OCI-LY7 (cell line): ENCODE measurements at regions not wholly inside any gene's neighbourhood (a gene's known extent, or its start where the extent isn't known, plus 50 kb on each side); places are given as distances from the start of the nearest gene placed in this dataset.

ENCODE experiments used
- BruUV-seq: library from RNA; stranded (reverse); fragments of 400-500 nt; replicated peaks from 2 replicates; lab custom pipeline; 2021; lab: Mats Ljungman, UMichigan
- CTCF ChIA-PET: fragments of 300-600 bp; sonication (Branson Sonifier 250); formaldehyde crosslinking; loops from one replicate; lab custom pipeline; 2022; ENCODE audit warnings: antibody characterized with exemption; ENCODE audit not compliant: unreplicated experiment; lab: Charles Lee
- POLR2A ChIA-PET: fragments of 300-600 bp; sonication (Branson Sonifier 250); formaldehyde crosslinking; loops from one replicate; lab custom pipeline; 2022; ENCODE audit warnings: antibody characterized with exemption; lab: Charles Lee
- DNase-seq: peaks from one replicate; pipeline ENCODE4 v3.0.0-alpha.2; 2015; ENCODE audit warnings: low spot score
- H2AFZ ChIP-seq: fragments of 200-600 bp; sonication (generic), shearing (Covaris generic); 2 replicates; pipeline ENCODE4 v1.6.1; 2014; ENCODE audit warnings: mild to moderate bottlenecking, antibody characterized with exemption, low read length, moderate library complexity
- H3K27ac ChIP-seq: fragments of 200-600 bp; sonication (generic); 2 replicates; pipeline ENCODE4 v1.5.1; 2014; ENCODE audit warnings: mixed run types, low read depth, mild to moderate bottlenecking, moderate library complexity, low read length, inconsistent platforms; ENCODE audit not compliant: poor library complexity, severe bottlenecking
- H3K36me3 ChIP-seq: fragments of 200-600 bp; sonication (generic); 2 replicates; pipeline ENCODE4 v1.6.1; 2014; ENCODE audit warnings: mild to moderate bottlenecking, antibody characterized with exemption, low read length, moderate library complexity, mixed read lengths; ENCODE audit not compliant: insufficient read depth
- H3K4me1 ChIP-seq: fragments of 200-600 bp; sonication (generic); 2 replicates; pipeline ENCODE4 v1.5.1; 2014; ENCODE audit warnings: mild to moderate bottlenecking, low read length; ENCODE audit not compliant: insufficient read depth, poor library complexity, severe bottlenecking
- H3K4me2 ChIP-seq: fragments of 200-600 bp; sonication (generic); 2 replicates; pipeline ENCODE4 v1.6.1; 2014; ENCODE audit warnings: mild to moderate bottlenecking, low read length
- H3K4me3 ChIP-seq: fragments of 200-600 bp; sonication (generic); 2 replicates; pipeline ENCODE4 v1.5.1; 2014; ENCODE audit warnings: mild to moderate bottlenecking, low read depth, low read length; ENCODE audit not compliant: poor library complexity, severe bottlenecking
- H3K79me2 ChIP-seq: fragments of 200-600 bp; sonication (generic); 2 replicates; pipeline ENCODE4 v1.6.1; 2016; ENCODE audit warnings: low read depth, mild to moderate bottlenecking, low read length, moderate library complexity, mixed read lengths; ENCODE audit not compliant: insufficient read depth
- H3K9me2 ChIP-seq: fragments of 200-600 bp; sonication (generic); 2 replicates; pipeline ENCODE4 v1.6.1; 2016; ENCODE audit warnings: mild to moderate bottlenecking, low read length, mixed read lengths; ENCODE audit not compliant: insufficient read depth
- H3K9me3 ChIP-seq: fragments of 200-600 bp; sonication (generic); 2 replicates; pipeline ENCODE4 v1.6.1; 2014; ENCODE audit warnings: mild to moderate bottlenecking, mixed run types, low read length, mixed read lengths
- H4K20me1 ChIP-seq: fragments of 200-600 bp; sonication (generic); 2 replicates; pipeline ENCODE4 v1.6.1; 2014; ENCODE audit warnings: mild to moderate bottlenecking, antibody characterized with exemption, low read length, moderate library complexity, mixed read lengths; ENCODE audit not compliant: insufficient read depth
- EZH2phosphoT487 ChIP-seq: fragments of 200-600 bp; sonication (generic); IDR thresholded peaks from 2 replicates; pipeline ENCODE4 v1.6.1; 2018; ENCODE audit warnings: low read depth, borderline replicate concordance, mild to moderate bottlenecking, mixed run types, antibody characterized with exemption, low read length, moderate library complexity, mixed read lengths
- intact Hi-C: fragments of 100-400 bp; cut with micrococcal nuclease; formaldehyde crosslinking; loops from one replicate; pipeline ENCODE4 v1.10.0; 2022; ENCODE audit not compliant: unreplicated experiment
- TF ChIP-seq, protein P1 (sequence below): fragments of 200-600 bp; sonication (generic); conservative IDR thresholded peaks from 2 replicates; pipeline ENCODE4 v1.5.1; 2014; ENCODE audit warnings: mild to moderate bottlenecking, antibody characterized with exemption, low read length, moderate library complexity, mixed read lengths

- no peak for DNase-seq
- POLR2A ChIA-PET: no interaction called here
- no peak overlapping the region for H3K4me3 ChIP-seq
- H2AFZ ChIP-seq: no peak overlapping the region
- no peaks in the 10 kb centered on the region for H3K36me3 ChIP-seq
- no peaks in the 10 kb centered on the region for H3K4me1 ChIP-seq
- H3K27ac ChIP-seq: no peak overlapping the region
- intact Hi-C loops: no loop called here
- H3K9me2 ChIP-seq: no peaks in the 10 kb centered on the region
- H3K4me2 ChIP-seq: no peak overlapping the region
- BruUV-seq: no TSS peak
- CTCF ChIA-PET: no interaction called here
- no peaks in the 10 kb centered on the region for H3K79me2 ChIP-seq
- no peaks in the 10 kb centered on the region for H3K9me3 ChIP-seq
- no peaks in the 10 kb centered on the region for H4K20me1 ChIP-seq
- TF ChIP-seq, protein P1, sequence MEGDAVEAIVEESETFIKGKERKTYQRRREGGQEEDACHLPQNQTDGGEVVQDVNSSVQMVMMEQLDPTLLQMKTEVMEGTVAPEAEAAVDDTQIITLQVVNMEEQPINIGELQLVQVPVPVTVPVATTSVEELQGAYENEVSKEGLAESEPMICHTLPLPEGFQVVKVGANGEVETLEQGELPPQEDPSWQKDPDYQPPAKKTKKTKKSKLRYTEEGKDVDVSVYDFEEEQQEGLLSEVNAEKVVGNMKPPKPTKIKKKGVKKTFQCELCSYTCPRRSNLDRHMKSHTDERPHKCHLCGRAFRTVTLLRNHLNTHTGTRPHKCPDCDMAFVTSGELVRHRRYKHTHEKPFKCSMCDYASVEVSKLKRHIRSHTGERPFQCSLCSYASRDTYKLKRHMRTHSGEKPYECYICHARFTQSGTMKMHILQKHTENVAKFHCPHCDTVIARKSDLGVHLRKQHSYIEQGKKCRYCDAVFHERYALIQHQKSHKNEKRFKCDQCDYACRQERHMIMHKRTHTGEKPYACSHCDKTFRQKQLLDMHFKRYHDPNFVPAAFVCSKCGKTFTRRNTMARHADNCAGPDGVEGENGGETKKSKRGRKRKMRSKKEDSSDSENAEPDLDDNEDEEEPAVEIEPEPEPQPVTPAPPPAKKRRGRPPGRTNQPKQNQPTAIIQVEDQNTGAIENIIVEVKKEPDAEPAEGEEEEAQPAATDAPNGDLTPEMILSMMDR: no peak
Measured at GRCh38 chr10:4579844-4580243, 246.2 kb upstream of the AKR1E2 start.

DNA sequence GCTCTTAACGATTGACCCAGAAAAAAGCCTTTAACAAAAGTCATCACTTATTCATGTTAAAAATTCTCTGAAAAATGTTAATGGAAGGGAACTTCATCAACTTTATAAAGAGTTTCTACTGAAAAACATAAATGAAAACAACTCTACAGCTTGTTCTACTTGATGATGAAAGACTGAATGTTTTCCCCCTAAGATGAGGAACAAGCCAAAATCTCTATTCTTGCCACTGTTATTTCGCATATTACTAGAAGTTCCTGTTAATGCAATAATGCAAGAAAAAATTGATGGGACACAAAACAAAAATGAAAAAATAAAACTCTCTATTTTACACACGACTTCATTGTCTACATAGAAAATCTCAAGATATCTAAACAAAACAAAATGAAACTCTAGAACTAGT, 249.8 kb upstream of the AKR1E2 start:
- Histone ChIP-seq H3K36me3 (no peaks in the 10 kb centered on the region), H3K9me3 (no peaks in the 10 kb centered on the region), H4K20me1 (no peaks in the 10 kb centered on the region), H3K79me2 (no peaks in the 10 kb centered on the region), H3K27ac (no peak overlapping the region), H3K4me3 (no peak overlapping the region), H3K4me1 (no peaks in the 10 kb centered on the region), H2AFZ (no peak overlapping the region), H3K4me2 (no peak overlapping the region), H3K9me2 (no peaks in the 10 kb centered on the region)
- POLR2A ChIA-PET: interaction anchor here (0.7 kb wide), 1 partner anchor 937 kb away, joined by 4 read pairs; no protein-coding TSS in a partner anchor
- BruUV-seq: no TSS peak
- CTCF ChIA-PET: no interaction called here
- intact Hi-C loops: no loop called here
- no peak for DNase-seq
- TF ChIP-seq, protein P1: no peak
- no peak for TF ChIP-seq EZH2phosphoT487

GRCh38 chr10:4569151-4569550, 256.9 kb upstream of the AKR1E2 start:
- BruUV-seq: no TSS peak
- Histone ChIP-seq H3K9me3 (no peaks in the 10 kb centered on the region), H3K4me1 (no peaks in the 10 kb centered on the region), H2AFZ (no peak overlapping the region), H3K4me3 (no peak overlapping the region), H3K27ac (no peak overlapping the region), H3K36me3 (no peaks in the 10 kb centered on the region), H3K4me2 (no peak overlapping the region), H3K9me2 (no peaks in the 10 kb centered on the region), H4K20me1 (no peaks in the 10 kb centered on the region), H3K79me2 (no peaks in the 10 kb centered on the region)
- ChIA-PET CTCF (no interaction called here), POLR2A (no interaction called here)
- no peak for DNase-seq
- no peak for TF ChIP-seq EZH2phosphoT487
- TF ChIP-seq, protein P1: no peak
- intact Hi-C loops: no loop called here
